ENCODE measurements at regions not wholly inside any gene's neighbourhood (a gene's known extent, or its start where the extent isn't known, plus 50 kb on each side); places are given as distances from the start of the nearest gene placed in this dataset.
A peak's percentile ranks its signal among the peaks of the same experiment; 100 is the strongest.

DNA sequence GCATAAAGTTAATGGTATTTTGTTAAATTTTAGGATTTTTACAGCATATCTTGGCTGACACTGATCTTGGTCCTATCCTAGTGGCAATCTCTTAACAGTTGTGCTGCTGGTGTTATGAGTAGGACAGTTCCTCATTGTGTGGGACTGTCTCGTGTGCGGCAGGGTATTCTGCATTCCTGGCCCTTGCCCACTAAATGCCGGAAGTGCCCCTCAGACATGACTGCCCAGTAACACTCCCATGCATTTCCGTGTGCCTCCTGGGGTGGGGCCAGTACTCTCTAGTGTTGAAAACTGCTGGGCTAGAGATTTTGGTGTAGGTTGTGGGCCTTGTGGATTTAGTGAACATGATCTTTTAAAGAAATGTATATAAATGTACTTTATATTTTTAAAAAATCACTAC is 227.1 kb upstream of the DMRT1 start:
- H3K4me3 ChIP-seq, result no peak overlapping the region
- TF ChIP-seq, protein P1, sequence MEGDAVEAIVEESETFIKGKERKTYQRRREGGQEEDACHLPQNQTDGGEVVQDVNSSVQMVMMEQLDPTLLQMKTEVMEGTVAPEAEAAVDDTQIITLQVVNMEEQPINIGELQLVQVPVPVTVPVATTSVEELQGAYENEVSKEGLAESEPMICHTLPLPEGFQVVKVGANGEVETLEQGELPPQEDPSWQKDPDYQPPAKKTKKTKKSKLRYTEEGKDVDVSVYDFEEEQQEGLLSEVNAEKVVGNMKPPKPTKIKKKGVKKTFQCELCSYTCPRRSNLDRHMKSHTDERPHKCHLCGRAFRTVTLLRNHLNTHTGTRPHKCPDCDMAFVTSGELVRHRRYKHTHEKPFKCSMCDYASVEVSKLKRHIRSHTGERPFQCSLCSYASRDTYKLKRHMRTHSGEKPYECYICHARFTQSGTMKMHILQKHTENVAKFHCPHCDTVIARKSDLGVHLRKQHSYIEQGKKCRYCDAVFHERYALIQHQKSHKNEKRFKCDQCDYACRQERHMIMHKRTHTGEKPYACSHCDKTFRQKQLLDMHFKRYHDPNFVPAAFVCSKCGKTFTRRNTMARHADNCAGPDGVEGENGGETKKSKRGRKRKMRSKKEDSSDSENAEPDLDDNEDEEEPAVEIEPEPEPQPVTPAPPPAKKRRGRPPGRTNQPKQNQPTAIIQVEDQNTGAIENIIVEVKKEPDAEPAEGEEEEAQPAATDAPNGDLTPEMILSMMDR (IDR thresholded peaks at IDR 0.05), result no peak
- TF ChIP-seq EP300 (IDR thresholded peaks at IDR 0.05) (no peak), POLR2A (IDR thresholded peaks at IDR 0.05) (no peak), POLR2AphosphoS5 (IDR thresholded peaks at IDR 0.05) (no peak)
- 25 to 54% (median 49%) methylated on average over 4 of the region's 4 CpGs for WGBS, 5 donors
- H3K4me1 ChIP-seq, result peaks cover 0 to 27% (median 13%) of the 10 kb centered on the region in 4 donors
- intact Hi-C loops (cut with DNase I; ENCODE audit: low total_unique reads), result no loop called here
- DNase-seq, result peak in 1 of 2 donors; percentile 46
- H3K9me3 ChIP-seq, result no peaks in the 10 kb centered on the region
- peak overlapping the region; percentile 34 to 66 (median 63) for H3K27ac ChIP-seq
- no peaks in the 10 kb centered on the region for H3K36me3 ChIP-seq
- H3K27me3 ChIP-seq, result no peaks in the 10 kb centered on the region

DNA sequence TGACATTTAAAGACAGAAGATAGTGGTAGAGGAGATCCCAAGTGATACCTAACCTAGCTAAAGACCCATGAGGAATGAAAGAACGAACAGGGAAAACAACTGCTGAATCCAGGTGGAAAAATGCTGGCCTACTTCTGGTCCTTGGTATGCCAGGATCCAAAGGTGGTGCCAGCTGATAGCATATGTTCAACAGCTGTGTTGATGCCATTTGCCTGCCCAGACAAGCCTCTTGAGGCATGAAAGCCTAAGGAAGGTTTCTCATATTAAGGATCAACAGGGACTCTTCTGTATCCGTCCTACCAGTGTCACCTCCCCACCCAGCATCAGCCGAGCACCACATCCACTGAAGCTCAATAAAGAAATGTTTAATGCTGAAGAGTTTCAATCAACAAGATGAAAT is 225.7 kb upstream of the DMRT1 start:
- H3K27ac ChIP-seq, result peak overlapping the region in 1 of 5 donors; percentile 63
- intact Hi-C loops (cut with DNase I; ENCODE audit: low total_unique reads), result loop anchor here (5.0 kb wide), 1 partner anchor 142 kb away; no protein-coding TSS in a partner anchor
- peak in 1 of 2 donors; percentile 32 for DNase-seq

DNA sequence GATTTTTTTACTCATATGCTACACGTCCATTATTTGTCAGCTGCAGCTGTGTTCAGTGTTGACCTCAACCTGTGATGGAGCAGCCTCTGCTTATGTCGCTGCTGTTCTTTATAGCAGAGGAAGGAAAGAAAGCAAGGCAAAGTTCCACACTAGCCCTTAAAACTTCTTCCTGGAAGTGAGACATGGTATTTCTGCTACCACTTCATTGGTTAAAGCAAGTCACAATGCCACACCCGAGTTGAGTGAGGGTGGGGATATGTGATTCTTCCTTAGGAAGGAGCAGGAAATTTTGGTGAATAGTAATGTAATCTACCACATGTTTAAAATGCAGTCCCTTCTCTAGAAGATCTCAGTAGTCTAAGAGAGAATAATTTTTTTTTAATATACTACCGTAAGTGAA is 224.8 kb upstream of the DMRT1 start:
- H3K4me1 ChIP-seq, result peaks cover 0 to 40% (median 13%) of the 10 kb centered on the region in 4 donors
- WGBS, 5 donors, result 54 to 76% (median 74%) methylated on average over 4 of the region's 4 CpGs
- no peak overlapping the region for H3K4me3 ChIP-seq
- no peaks in the 10 kb centered on the region for H3K36me3 ChIP-seq
- H3K9me3 ChIP-seq, result no peaks in the 10 kb centered on the region
- no peak for TF ChIP-seq POLR2AphosphoS5 (IDR thresholded peaks at IDR 0.05)
- TF ChIP-seq, protein P1 (IDR thresholded peaks at IDR 0.05), result no peak
- no peak for TF ChIP-seq EP300 (IDR thresholded peaks at IDR 0.05)
- TF ChIP-seq POLR2A (IDR thresholded peaks at IDR 0.05), result no peak
- peak in 1 of 2 donors; percentile 32 for DNase-seq
- intact Hi-C loops (cut with DNase I; ENCODE audit: low total_unique reads), result loop anchor here (5.0 kb wide), 1 partner anchor 141 kb away; no protein-coding TSS in a partner anchor
- peak overlapping the region in 1 of 5 donors; percentile 40 for H3K27ac ChIP-seq
- H3K27me3 ChIP-seq, result no peaks in the 10 kb centered on the region

More for the DNA sequence above, 225.7 kb upstream of the DMRT1 start:
- Histone ChIP-seq H3K4me3 (no peak overlapping the region), H3K9me3 (no peaks in the 10 kb centered on the region), H3K4me1 (peaks cover 0 to 31% (median 13%) of the 10 kb centered on the region in 4 donors), H3K36me3 (no peaks in the 10 kb centered on the region), H3K27me3 (no peaks in the 10 kb centered on the region)
- WGBS, 5 donors, result 79 to 84% (median 81%) methylated on average over 3 of the region's 3 CpGs
- TF ChIP-seq POLR2AphosphoS5 (IDR thresholded peaks at IDR 0.05), result no peak
- TF ChIP-seq POLR2A (IDR thresholded peaks at IDR 0.05), result no peak
- TF ChIP-seq EP300 (IDR thresholded peaks at IDR 0.05), result no peak
- TF ChIP-seq, protein P1 (IDR thresholded peaks at IDR 0.05), result no peak

DNA sequence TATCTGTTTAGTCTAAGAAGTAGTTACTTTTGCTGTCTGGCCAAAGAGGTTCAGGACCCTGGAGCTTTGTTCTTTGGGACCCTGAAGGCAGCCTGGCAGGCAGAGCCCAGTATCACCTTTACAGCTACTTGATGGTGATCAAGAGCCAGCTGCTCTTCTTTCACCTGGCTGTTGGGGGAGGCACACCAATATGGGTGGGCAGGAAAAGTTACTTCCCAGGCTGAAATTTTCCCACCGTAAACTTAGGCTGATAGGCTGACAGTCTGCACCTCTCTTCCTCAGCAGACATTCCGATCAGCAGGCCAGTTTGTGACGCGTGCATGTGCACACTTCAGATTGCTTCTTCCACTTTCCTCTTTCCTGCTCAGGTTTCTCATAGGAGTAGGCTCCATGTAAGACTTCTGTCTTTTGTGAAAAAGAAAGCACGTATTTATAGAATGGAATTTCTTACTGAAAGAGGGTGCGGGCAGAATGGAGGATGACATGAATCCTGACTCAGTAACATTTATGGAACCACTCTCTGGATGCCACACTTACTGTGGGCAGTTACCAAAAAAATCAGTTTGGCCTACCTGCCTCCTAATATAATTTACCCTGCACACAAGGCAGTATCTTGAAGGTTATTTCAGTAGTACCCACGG is 223.9 kb upstream of the DMRT1 start:
- no peak for TF ChIP-seq EP300 (IDR thresholded peaks at IDR 0.05)
- TF ChIP-seq POLR2A (IDR thresholded peaks at IDR 0.05), result no peak
- TF ChIP-seq POLR2AphosphoS5 (IDR thresholded peaks at IDR 0.05), result no peak
- TF ChIP-seq, protein P1 (IDR thresholded peaks at IDR 0.05), result no peak
- Histone ChIP-seq H3K36me3 (no peaks in the 10 kb centered on the region), H3K27ac (peak overlapping the region in 2 of 5 donors; percentile 11 to 40), H3K4me3 (no peak overlapping the region), H3K9me3 (no peaks in the 10 kb centered on the region), H3K4me1 (peaks cover 0 to 40% (median 13%) of the 10 kb centered on the region in 4 donors), H3K27me3 (no peaks in the 10 kb centered on the region)
- intact Hi-C loops (cut with DNase I; ENCODE audit: low total_unique reads), result loop anchor here (5.0 kb wide), 1 partner anchor 140 kb away; no protein-coding TSS in a partner anchor
- WGBS, 5 donors, result 80 to 96% (median 93%) methylated on average over 7 of the region's 7 CpGs
- DNase-seq, result peak in 1 of 2 donors; percentile 32
